ENCODE measurements at regions not wholly inside any gene's neighbourhood (a gene's known extent, or its start where the extent isn't known, plus 50 kb on each side); places are given as distances from the start of the nearest gene placed in this dataset.

- no peak for ATAC-seq
- Mint-ChIP-seq H3K4me1 (ENCODE audit: low read depth) (peaks cover 30% of the 10 kb centered on the region), H3K9me3 (peaks cover 8% of the 10 kb centered on the region), H3K27me3 (ENCODE audit: low read depth) (no peaks in the 10 kb centered on the region), H3K36me3 (ENCODE audit: insufficient read depth) (no peaks in the 10 kb centered on the region), H3K4me3 (no peak overlapping the region)
- no peak for DNase-seq
These were observed 150.4 kb downstream of the DNAJB6 start for GRCh38 chr7:157487046-157487770.

- peaks cover 37% of the 10 kb centered on the region for H3K4me1 Mint-ChIP-seq (ENCODE audit: low read depth)
- H3K4me3 Mint-ChIP-seq, result no peak overlapping the region
- ATAC-seq (no peak), DNase-seq (no peak)
- no peaks in the 10 kb centered on the region for H3K27me3 Mint-ChIP-seq (ENCODE audit: low read depth)
- H3K36me3 Mint-ChIP-seq (ENCODE audit: insufficient read depth), result no peaks in the 10 kb centered on the region
- peaks cover 12% of the 10 kb centered on the region for H3K9me3 Mint-ChIP-seq
These were observed 151.5 kb downstream of the DNAJB6 start for GRCh38 chr7:157488281-157488680.

GRCh38 chr7:157488966-157489365 lies 152.2 kb downstream of the DNAJB6 start:
- Mint-ChIP-seq H3K36me3 (ENCODE audit: insufficient read depth) (no peaks in the 10 kb centered on the region), H3K27me3 (ENCODE audit: low read depth) (peaks cover 4% of the 10 kb centered on the region), H3K4me3 (no peak overlapping the region), H3K4me1 (ENCODE audit: low read depth) (peaks cover 41% of the 10 kb centered on the region), H3K9me3 (peaks cover 12% of the 10 kb centered on the region)
- DNase-seq (no peak), ATAC-seq (no peak)
